ENCODE measurements at regions not wholly inside any gene's neighbourhood (a gene's known extent, or its start where the extent isn't known, plus 50 kb on each side); places are given as distances from the start of the nearest gene placed in this dataset.

- TF ChIP-seq SIN3A (IDR thresholded peaks at IDR 0.05; ENCODE audit: borderline replicate concordance, low read depth, low read length) (no peak), EZH2phosphoT487 (IDR thresholded peaks at IDR 0.05; ENCODE audit: borderline replicate concordance, low read depth) (no peak), CTCF (IDR thresholded peaks at IDR 0.05) (no peak), TAF1 (IDR thresholded peaks at IDR 0.05; ENCODE audit: borderline replicate concordance, low read depth, low read length) (no peak), NFIC (IDR thresholded peaks at IDR 0.05; ENCODE audit: borderline replicate concordance) (no peak)
- TF ChIP-seq, protein P1, sequence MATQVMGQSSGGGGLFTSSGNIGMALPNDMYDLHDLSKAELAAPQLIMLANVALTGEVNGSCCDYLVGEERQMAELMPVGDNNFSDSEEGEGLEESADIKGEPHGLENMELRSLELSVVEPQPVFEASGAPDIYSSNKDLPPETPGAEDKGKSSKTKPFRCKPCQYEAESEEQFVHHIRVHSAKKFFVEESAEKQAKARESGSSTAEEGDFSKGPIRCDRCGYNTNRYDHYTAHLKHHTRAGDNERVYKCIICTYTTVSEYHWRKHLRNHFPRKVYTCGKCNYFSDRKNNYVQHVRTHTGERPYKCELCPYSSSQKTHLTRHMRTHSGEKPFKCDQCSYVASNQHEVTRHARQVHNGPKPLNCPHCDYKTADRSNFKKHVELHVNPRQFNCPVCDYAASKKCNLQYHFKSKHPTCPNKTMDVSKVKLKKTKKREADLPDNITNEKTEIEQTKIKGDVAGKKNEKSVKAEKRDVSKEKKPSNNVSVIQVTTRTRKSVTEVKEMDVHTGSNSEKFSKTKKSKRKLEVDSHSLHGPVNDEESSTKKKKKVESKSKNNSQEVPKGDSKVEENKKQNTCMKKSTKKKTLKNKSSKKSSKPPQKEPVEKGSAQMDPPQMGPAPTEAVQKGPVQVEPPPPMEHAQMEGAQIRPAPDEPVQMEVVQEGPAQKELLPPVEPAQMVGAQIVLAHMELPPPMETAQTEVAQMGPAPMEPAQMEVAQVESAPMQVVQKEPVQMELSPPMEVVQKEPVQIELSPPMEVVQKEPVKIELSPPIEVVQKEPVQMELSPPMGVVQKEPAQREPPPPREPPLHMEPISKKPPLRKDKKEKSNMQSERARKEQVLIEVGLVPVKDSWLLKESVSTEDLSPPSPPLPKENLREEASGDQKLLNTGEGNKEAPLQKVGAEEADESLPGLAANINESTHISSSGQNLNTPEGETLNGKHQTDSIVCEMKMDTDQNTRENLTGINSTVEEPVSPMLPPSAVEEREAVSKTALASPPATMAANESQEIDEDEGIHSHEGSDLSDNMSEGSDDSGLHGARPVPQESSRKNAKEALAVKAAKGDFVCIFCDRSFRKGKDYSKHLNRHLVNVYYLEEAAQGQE (IDR thresholded peaks at IDR 0.05; ENCODE audit: low read depth, low read length), result no peak
- TF ChIP-seq, protein P2, sequence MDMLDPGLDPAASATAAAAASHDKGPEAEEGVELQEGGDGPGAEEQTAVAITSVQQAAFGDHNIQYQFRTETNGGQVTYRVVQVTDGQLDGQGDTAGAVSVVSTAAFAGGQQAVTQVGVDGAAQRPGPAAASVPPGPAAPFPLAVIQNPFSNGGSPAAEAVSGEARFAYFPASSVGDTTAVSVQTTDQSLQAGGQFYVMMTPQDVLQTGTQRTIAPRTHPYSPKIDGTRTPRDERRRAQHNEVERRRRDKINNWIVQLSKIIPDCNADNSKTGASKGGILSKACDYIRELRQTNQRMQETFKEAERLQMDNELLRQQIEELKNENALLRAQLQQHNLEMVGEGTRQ (IDR thresholded peaks at IDR 0.05; ENCODE audit: borderline replicate concordance, low read depth, low read length), result no peak
These were observed 337.1 kb downstream of the HHIPL2 start for GRCh38 chr1:222210776-222211175.
